Mesenchymal stem cell (in vitro differentiated cells and primary cell): ENCODE measurements at regions not wholly inside any gene's neighbourhood (a gene's known extent, or its start where the extent isn't known, plus 50 kb on each side); places are given as distances from the start of the nearest gene placed in this dataset.

Experiments used
- DNase-seq: peaks from one replicate; pipeline ENCODE4 v3.0.0-alpha.2; 2013
- H2AFZ ChIP-seq: one replicate; pipeline ENCODE4 v1.6.1; 2013; ENCODE audit warnings: low read depth, mild to moderate bottlenecking, control low read depth, inconsistent platforms, low read length, moderate library complexity
- H2AK5ac ChIP-seq: 2 replicates; pipeline ENCODE4 v1.6.1; 2013; ENCODE audit warnings: low read length, moderate library complexity, mild to moderate bottlenecking, inconsistent platforms; ENCODE audit not compliant: severe bottlenecking
- H2BK120ac ChIP-seq: one replicate; pipeline ENCODE4 v1.6.1; 2013; ENCODE audit warnings: low read depth, mild to moderate bottlenecking, inconsistent platforms, low read length, moderate library complexity
- H2BK12ac ChIP-seq, 2 experiments: one replicate each; pipeline ENCODE4 v1.6.1; 2013; ENCODE audit warnings: inconsistent platforms in 2 of 2, low read length in 2 of 2, mild to moderate bottlenecking in 2 of 2, moderate library complexity in 2 of 2, control low read depth in 1 of 2
- H2BK15ac ChIP-seq: one replicate; pipeline ENCODE4 v1.6.1; 2013; ENCODE audit warnings: mild to moderate bottlenecking, low read depth, inconsistent platforms; ENCODE audit not compliant: poor library complexity, severe bottlenecking
- H2BK5ac ChIP-seq: 2 replicates; pipeline ENCODE4 v1.6.1; 2013; ENCODE audit warnings: low read depth, mild to moderate bottlenecking, low read length, control low read depth, inconsistent platforms; ENCODE audit not compliant: poor library complexity, severe bottlenecking
- H3K14ac ChIP-seq, 2 experiments: one replicate each; pipeline ENCODE4 v1.6.1; 2013; ENCODE audit warnings: inconsistent platforms in 2 of 2, low read length in 2 of 2, control low read depth in 1 of 2, mild to moderate bottlenecking in 1 of 2, moderate library complexity in 1 of 2
- H3K18ac ChIP-seq, 2 experiments: one replicate each; pipeline ENCODE4 v1.6.1; 2013; ENCODE audit warnings: inconsistent platforms in 2 of 2, low read length in 2 of 2, control low read depth in 1 of 2, low read depth in 1 of 2, mild to moderate bottlenecking in 1 of 2
- H3K23ac ChIP-seq, 2 experiments: one replicate each; pipeline ENCODE4 v1.6.1; 2013; ENCODE audit warnings: inconsistent platforms in 2 of 2, low read length in 2 of 2, mild to moderate bottlenecking in 2 of 2, moderate library complexity in 2 of 2, control low read depth in 1 of 2
- H3K27ac ChIP-seq: 2 replicates; pipeline ENCODE4 v1.5.1; 2013; ENCODE audit warnings: mild to moderate bottlenecking, moderate library complexity, low read length, control low read depth, inconsistent platforms; ENCODE audit not compliant: poor library complexity, severe bottlenecking
- H3K27me3 ChIP-seq, 2 experiments: 2 replicates each; pipeline versions ENCODE4 v1.6.1 to v1.7.0; 2013; ENCODE audit warnings: low read length in 2 of 2, mild to moderate bottlenecking in 2 of 2, moderate library complexity in 2 of 2, control low read depth in 1 of 2, inconsistent platforms in 1 of 2; ENCODE audit not compliant: control insufficient read depth in 1 of 2, insufficient read depth in 1 of 2
- H3K36me3 ChIP-seq, 2 experiments: 2 replicates each; pipeline versions ENCODE4 v1.6.1 to v1.7.0; 2013; ENCODE audit warnings: low read length in 2 of 2, control low read depth in 1 of 2, inconsistent platforms in 1 of 2, low read depth in 1 of 2, mild to moderate bottlenecking in 1 of 2; ENCODE audit not compliant: insufficient read depth in 2 of 2, control insufficient read depth in 1 of 2
- H3K4ac ChIP-seq, 2 experiments: one replicate each; pipeline ENCODE4 v1.6.1; 2013; ENCODE audit warnings: inconsistent platforms in 2 of 2, low read length in 2 of 2, mild to moderate bottlenecking in 2 of 2, moderate library complexity in 2 of 2, control low read depth in 1 of 2, low read depth in 1 of 2
- H3K4me1 ChIP-seq: 2 replicates; pipeline ENCODE4 v1.6.1; 2013; ENCODE audit warnings: low read depth, low read length, control low read depth; ENCODE audit not compliant: control insufficient read depth, insufficient read depth
- H3K4me2 ChIP-seq: 2 replicates; pipeline ENCODE4 v1.6.1; 2013; ENCODE audit warnings: low read length, mild to moderate bottlenecking, inconsistent platforms; ENCODE audit not compliant: poor library complexity, severe bottlenecking
- H3K4me3 ChIP-seq, 2 experiments: 2 replicates each; pipeline versions ENCODE4 v1.5.1 to v1.7.0; 2013; ENCODE audit warnings: low read length in 2 of 2, mild to moderate bottlenecking in 2 of 2, control low read depth in 1 of 2, low read depth in 1 of 2; ENCODE audit not compliant: insufficient read depth in 1 of 2
- H3K79me1 ChIP-seq: replicated peaks from 2 replicates; pipeline ENCODE4 v1.6.1; 2013; ENCODE audit warnings: mild to moderate bottlenecking, control low read depth, low read length, inconsistent platforms; ENCODE audit not compliant: poor library complexity, severe bottlenecking
- H3K9ac ChIP-seq: 2 replicates; pipeline ENCODE4 v1.7.0; 2013; ENCODE audit warnings: mild to moderate bottlenecking, low read length, moderate library complexity
- H3K9me3 ChIP-seq: 2 replicates; pipeline ENCODE4 v1.7.0; 2013; ENCODE audit warnings: mild to moderate bottlenecking, low read length; ENCODE audit not compliant: control insufficient read depth
- H4K8ac ChIP-seq: one replicate; pipeline ENCODE4 v1.6.1; 2013; ENCODE audit warnings: inconsistent platforms, mild to moderate bottlenecking, low read length, moderate library complexity
- H4K91ac ChIP-seq: one replicate; pipeline ENCODE4 v1.6.1; 2013; ENCODE audit warnings: mild to moderate bottlenecking, low read length, inconsistent platforms
- WGBS: methylation state at CpG from one replicate; pipeline ENCODE4 v1.1.7; 2013; ENCODE audit warnings: mixed read lengths; 5-methylcytosine and 5-hydroxymethylcytosine counted together

DNA sequence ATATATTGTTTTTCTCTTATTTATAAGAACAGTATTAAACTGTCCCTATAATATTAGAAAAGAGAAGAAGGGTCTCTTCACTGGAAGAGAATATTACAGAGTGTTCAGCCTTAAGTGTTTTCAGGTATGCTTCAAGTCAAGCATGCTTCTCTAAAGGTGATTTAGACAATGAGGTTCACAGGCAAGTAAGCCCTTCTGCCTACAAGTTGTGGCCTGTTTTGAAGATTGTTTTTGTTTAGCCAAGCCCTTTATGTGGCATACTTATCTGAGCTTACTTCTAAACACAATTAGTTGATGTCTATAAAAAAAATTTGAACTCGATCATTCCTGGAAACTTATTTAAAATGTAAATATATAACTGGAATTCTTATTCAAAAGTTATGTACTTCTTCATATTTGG, 343.8 kb upstream of the CDH18 start:
- no peak overlapping the region for H4K8ac ChIP-seq
- no peak for DNase-seq
- H3K27ac ChIP-seq: no peak overlapping the region
- H3K9me3 ChIP-seq: no peaks in the 10 kb centered on the region
- no peak overlapping the region for H3K23ac ChIP-seq
- H2BK120ac ChIP-seq: no peak overlapping the region
- no peak overlapping the region for H3K18ac ChIP-seq
- no peak overlapping the region for H2BK5ac ChIP-seq
- no peak overlapping the region for H2BK15ac ChIP-seq
- no peaks in the 10 kb centered on the region for H3K27me3 ChIP-seq
- no CpG with 5 or more reads among the region's 1 CpG for WGBS
- H3K36me3 ChIP-seq: no peaks in the 10 kb centered on the region
- no peaks in the 10 kb centered on the region for H3K4me1 ChIP-seq
- H3K9ac ChIP-seq: no peak overlapping the region
- H3K4ac ChIP-seq: no peak overlapping the region
- H3K14ac ChIP-seq: no peak overlapping the region
- no peak overlapping the region for H3K4me3 ChIP-seq
- no peak overlapping the region for H2AFZ ChIP-seq
- no peak overlapping the region for H3K4me2 ChIP-seq
- H3K79me1 ChIP-seq: no peaks in the 10 kb centered on the region
- H4K91ac ChIP-seq: no peak overlapping the region
- no peak overlapping the region for H2BK12ac ChIP-seq
- H2AK5ac ChIP-seq: no peak overlapping the region

DNA sequence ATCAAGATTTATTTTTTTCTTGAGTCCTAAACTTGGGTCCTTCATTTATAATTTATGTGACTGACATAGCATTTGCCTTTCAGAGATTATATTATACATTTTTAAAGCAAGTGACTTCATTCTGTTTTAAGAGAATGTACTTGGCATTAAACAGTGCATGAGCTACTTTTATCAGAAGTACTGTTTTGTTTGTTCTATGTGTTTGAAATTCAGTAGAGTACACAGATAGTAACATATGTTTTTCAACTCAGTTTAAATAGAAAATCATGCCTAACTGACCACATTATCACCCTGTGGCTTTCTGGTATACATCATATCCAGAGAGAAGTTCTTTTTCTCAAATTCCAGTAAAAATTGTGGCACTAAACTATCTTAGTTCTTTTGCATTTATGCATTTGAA, 335.3 kb upstream of the CDH18 start:
- Histone ChIP-seq H2BK120ac (no peak overlapping the region), H3K9ac (no peak overlapping the region), H2AK5ac (no peak overlapping the region), H3K9me3 (no peaks in the 10 kb centered on the region), H3K23ac (no peak overlapping the region), H4K8ac (no peak overlapping the region), H3K4me3 (no peak overlapping the region), H3K18ac (no peak overlapping the region), H2AFZ (no peak overlapping the region), H2BK5ac (no peak overlapping the region), H4K91ac (no peak overlapping the region), H3K4ac (no peak overlapping the region), H3K14ac (no peak overlapping the region), H3K27me3 (no peaks in the 10 kb centered on the region), H3K27ac (no peak overlapping the region), H3K79me1 (no peaks in the 10 kb centered on the region), H2BK12ac (no peak overlapping the region), H3K4me1 (no peaks in the 10 kb centered on the region), H3K4me2 (no peak overlapping the region), H3K36me3 (no peaks in the 10 kb centered on the region), H2BK15ac (no peak overlapping the region)
- DNase-seq: no peak

DNA sequence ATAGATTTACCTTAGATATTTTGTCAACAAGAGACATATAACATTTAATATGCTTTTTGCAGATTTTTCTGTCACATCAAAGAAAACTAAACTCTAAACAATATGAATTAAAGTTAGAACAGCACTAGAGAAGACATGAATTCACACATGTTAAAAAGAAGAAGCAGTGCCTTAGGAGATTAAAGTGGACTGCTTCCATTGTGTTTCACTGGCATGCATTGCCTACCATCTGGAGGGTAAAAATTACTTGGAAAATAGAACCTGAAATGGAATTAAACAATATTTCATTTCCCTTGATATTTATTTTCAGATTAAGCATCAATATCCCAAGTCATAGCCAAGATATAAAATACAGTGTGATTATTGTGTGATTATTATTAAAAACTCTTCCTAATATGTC, 319.4 kb upstream of the CDH18 start:
- no peak for DNase-seq
- Histone ChIP-seq H2BK12ac (no peak overlapping the region), H3K9ac (no peak overlapping the region), H2BK15ac (no peak overlapping the region), H3K79me1 (no peaks in the 10 kb centered on the region), H2AK5ac (no peak overlapping the region), H4K91ac (no peak overlapping the region), H3K4ac (no peak overlapping the region), H3K4me1 (no peaks in the 10 kb centered on the region), H3K27me3 (no peaks in the 10 kb centered on the region), H2AFZ (no peak overlapping the region), H3K9me3 (no peaks in the 10 kb centered on the region), H3K23ac (no peak overlapping the region), H4K8ac (no peak overlapping the region), H2BK5ac (no peak overlapping the region), H3K36me3 (no peaks in the 10 kb centered on the region), H3K27ac (no peak overlapping the region), H3K4me3 (no peak overlapping the region), H3K18ac (no peak overlapping the region), H3K14ac (no peak overlapping the region), H3K4me2 (no peak overlapping the region), H2BK120ac (no peak overlapping the region)

GRCh38 chr5:20305463-20305862, 317.5 kb upstream of the CDH18 start:
- no peak overlapping the region for H2BK15ac ChIP-seq
- 97% methylated on average over 42 of the region's 44 CpGs for WGBS
- H3K27me3 ChIP-seq: no peaks in the 10 kb centered on the region
- no peaks in the 10 kb centered on the region for H3K9me3 ChIP-seq
- no peak overlapping the region for H3K4ac ChIP-seq
- H2BK12ac ChIP-seq: no peak overlapping the region
- H4K8ac ChIP-seq: no peak overlapping the region
- H3K14ac ChIP-seq: no peak overlapping the region
- no peak overlapping the region for H3K18ac ChIP-seq
- H2BK5ac ChIP-seq: no peak overlapping the region
- no peak overlapping the region for H3K23ac ChIP-seq
- no peak overlapping the region for H2BK120ac ChIP-seq
- H3K79me1 ChIP-seq: no peaks in the 10 kb centered on the region
- no peak overlapping the region for H3K9ac ChIP-seq
- no peak overlapping the region for H3K4me2 ChIP-seq
- no peak overlapping the region for H2AFZ ChIP-seq
- no peaks in the 10 kb centered on the region for H3K4me1 ChIP-seq
- H4K91ac ChIP-seq: no peak overlapping the region
- H3K27ac ChIP-seq: no peak overlapping the region
- no peak overlapping the region for H3K4me3 ChIP-seq
- no peak overlapping the region for H2AK5ac ChIP-seq
- DNase-seq: no peak
- H3K36me3 ChIP-seq: no peaks in the 10 kb centered on the region
